K562 (cell line): ENCODE measurements at regions not wholly inside any gene's neighbourhood (a gene's known extent, or its start where the extent isn't known, plus 50 kb on each side); places are given as distances from the start of the nearest gene placed in this dataset.
A peak's percentile ranks its signal among the peaks of the same experiment; 100 is the strongest.

Experiments
- ATAC-seq: fragments of 200-7000 bp; cut with Tn5 transposase; 3 replicates; pipeline ENCODE4 v1.9.1; 2020; ENCODE audit warnings: moderate library complexity
- BruUV-seq: library from RNA; stranded (reverse); fragments of 400-500 nt; replicated peaks from 2 replicates; lab custom pipeline; 2021; lab: Mats Ljungman, UMichigan
- CTCF ChIA-PET: fragments of 300-600 bp; formaldehyde crosslinking; extraction: SDS; loops from one replicate; lab custom pipeline; 2021; ENCODE audit warnings: low intra/inter-chr PET ratio; lab: Yijun Ruan, JAX
- POLR2A ChIA-PET: fragments of 300-600, 350-650 bp; sonication (Branson Sonifier 250); formaldehyde crosslinking; extraction: SDS; loops from one replicate; lab custom pipeline; 2021; ENCODE audit warnings: antibody characterized with exemption, inconsistent platforms; lab: Yijun Ruan, JAX
- DNase-seq, 4 experiments: peaks; one replicate each; pipeline versions ENCODE4 v3.0.0 to v3.0.0-alpha.2; 2011 to 2018; ENCODE audit warnings: low spot score in 3 of 4, mixed read lengths in 3 of 4; ENCODE audit errors: extremely low read depth in 1 of 4
- FAIRE-seq: peaks from 2 replicates; lab custom pipeline; 2011; peaks lifted over from hg19 to GRCh38; lab: Jason Lieb, UNC
- H2AFZ ChIP-seq: 2 replicates; pipeline ENCODE4 v1.6.0; 2011; ENCODE audit warnings: low read depth, low read length, control low read depth, inconsistent platforms
- H3K27ac ChIP-seq: fragments of 200-600 bp; 3 replicates; pipeline ENCODE4 v1.8.0; 2011; ENCODE audit warnings: low read depth, mild to moderate bottlenecking, control low read depth, inconsistent platforms, low read length, moderate library complexity, mixed read lengths; ENCODE audit errors: extremely low read depth
- H3K27me3 ChIP-seq, 2 experiments: fragments of 300-600 bp in 1 of 2; 2 replicates in 1 of 2; 3 replicates in 1 of 2; pipeline versions ENCODE4 v1.6.0 to v1.8.0; 2011; ENCODE audit warnings: inconsistent platforms in 2 of 2, low read length in 2 of 2, mild to moderate bottlenecking in 1 of 2, mixed read lengths in 1 of 2, moderate library complexity in 1 of 2; ENCODE audit not compliant: control insufficient read depth in 2 of 2, insufficient read depth in 2 of 2
- H3K36me3 ChIP-seq: fragments of 300-600 bp; 3 replicates; pipeline ENCODE4 v1.8.0; 2011; ENCODE audit warnings: mild to moderate bottlenecking, low read length, inconsistent platforms; ENCODE audit not compliant: control insufficient read depth, insufficient read depth
- H3K4me1 ChIP-seq, 2 experiments: fragments of 200-600 bp in 1 of 2; replicated peaks in 1 of 2; 2 replicates in 1 of 2; 3 replicates in 1 of 2; pipeline versions ENCODE4 v1.5.1 to v1.8.0; 2011; ENCODE audit warnings: inconsistent platforms in 2 of 2, low read length in 2 of 2, mild to moderate bottlenecking in 1 of 2, mixed read lengths in 1 of 2, moderate library complexity in 1 of 2; ENCODE audit not compliant: control insufficient read depth in 2 of 2, insufficient read depth in 2 of 2
- H3K4me2 ChIP-seq: 2 replicates; pipeline ENCODE4 v1.6.1; 2011; ENCODE audit warnings: low read length, control low read depth, inconsistent platforms, mixed read lengths; ENCODE audit not compliant: insufficient read depth
- H3K4me3 ChIP-seq: fragments of 200-600 bp; sonication (generic), shearing (Covaris generic); 2 replicates; pipeline ENCODE4 v1.5.1; 2016; ENCODE audit warnings: control low read depth, inconsistent platforms
- H3K79me2 ChIP-seq: fragments of 200-600 bp; 3 replicates; pipeline ENCODE4 v1.8.0; 2011; ENCODE audit warnings: low read length, inconsistent platforms; ENCODE audit not compliant: control insufficient read depth, insufficient read depth
- H3K9ac ChIP-seq, 2 experiments: 2 replicates each; pipeline versions ENCODE4 v1.6.0 to v1.6.1; 2011; ENCODE audit warnings: low read depth in 2 of 2, low read length in 2 of 2, control low read depth in 1 of 2, inconsistent platforms in 1 of 2, mild to moderate bottlenecking in 1 of 2, mixed read lengths in 1 of 2; ENCODE audit not compliant: insufficient read depth in 1 of 2
- H3K9me1 ChIP-seq: one replicate; pipeline ENCODE4 v1.6.0; 2011; ENCODE audit warnings: inconsistent platforms, mild to moderate bottlenecking, low read length, moderate library complexity; ENCODE audit not compliant: control insufficient read depth, insufficient read depth
- H3K9me3 ChIP-seq: replicated peaks from 2 replicates; pipeline ENCODE4 v1.5.1; 2011; ENCODE audit warnings: low read depth, low read length, inconsistent platforms; ENCODE audit not compliant: control insufficient read depth, insufficient read depth
- H4K20me1 ChIP-seq: replicated peaks from 2 replicates; pipeline ENCODE4 v1.6.1; 2011; ENCODE audit warnings: low read length, inconsistent platforms, mixed read lengths; ENCODE audit not compliant: control insufficient read depth, insufficient read depth
- ARHGAP35 ChIP-seq: fragments of 450-650 bp; IDR thresholded peaks from 2 replicates; pipeline ENCODE4 v1.6.1; 2018; ENCODE audit not compliant: partially characterized antibody
- CHCHD3 ChIP-seq: fragments of 250-450 bp; sonication (Bioruptor Pico); IDR thresholded peaks from 2 replicates; pipeline ENCODE4 v2.1.2; 2022; ENCODE audit warnings: mild to moderate bottlenecking
- FOSL1 ChIP-seq: fragments of 200-800 bp; sonication (Bioruptor generic); conservative IDR thresholded peaks from 2 replicates; pipeline ENCODE4 v1.6.1; 2016; ENCODE audit warnings: missing genetic modification characterization, missing compliant biosample characterization
- HBP1 ChIP-seq: fragments of 450-650 bp; formaldehyde crosslinking; IDR thresholded peaks from 2 replicates; pipeline ENCODE4 v1.4.0; 2022; ENCODE audit warnings: missing genetic modification characterization
- SIX5 ChIP-seq, 2 experiments: IDR thresholded peaks; 2 replicates each; pipeline ENCODE4 v1.6.1; 2011; ENCODE audit warnings: low read length in 2 of 2, borderline replicate concordance in 1 of 2, low read depth in 1 of 2, mild to moderate bottlenecking in 1 of 2, moderate library complexity in 1 of 2; ENCODE audit not compliant: insufficient read depth in 1 of 2
- ZNF140 ChIP-seq: fragments of 250-450 bp; sonication (Bioruptor Pico); IDR thresholded peaks from 2 replicates; pipeline ENCODE4 v1.8.0; 2021; ENCODE audit warnings: moderate library complexity, mild to moderate bottlenecking, inconsistent platforms
- ZNF431 ChIP-seq: sonication (generic); formaldehyde crosslinking; IDR thresholded peaks from 2 replicates; pipeline ENCODE4 v1.8.0; 2022; ENCODE audit warnings: mild to moderate bottlenecking, missing genetic modification reagents
- WGBS: fragments of 100-300 bp; shearing (Covaris generic); methylation state at CpG from one replicate; pipeline ENCODE4 v1.1.6; 2016; ENCODE audit warnings: low coverage, mixed read lengths; ENCODE audit not compliant: insufficient coverage; ENCODE audit errors: missing lambda C conversion rate; 5-methylcytosine and 5-hydroxymethylcytosine counted together
- in situ Hi-C: fragments of 300-500 bp; cut with MboI; formaldehyde crosslinking; loops from 4 replicates; pipeline ENCODE4 v1.15.0; 2018; ENCODE audit warnings: inconsistent platforms, mixed read lengths
- intact Hi-C: fragments of 100-400 bp; cut with micrococcal nuclease; formaldehyde crosslinking; loops from 2 replicates; pipeline ENCODE4 v1.14.2; 2022

GRCh38 chr6:137699031-137699683, 167.9 kb upstream of the TNFAIP3 start:
- Histone ChIP-seq H3K4me2 (no peak overlapping the region), H3K27ac (no peak overlapping the region), H3K4me3 (no peak overlapping the region), H3K9me1 (no peaks in the 10 kb centered on the region), H3K9ac (no peak overlapping the region), H3K9me3 (no peaks in the 10 kb centered on the region), H2AFZ (no peak overlapping the region), H3K27me3 (peaks cover 17 to 27% of the 10 kb centered on the region in 2 experiments), H4K20me1 (no peaks in the 10 kb centered on the region), H3K36me3 (no peaks in the 10 kb centered on the region), H3K4me1 (no peaks in the 10 kb centered on the region), H3K79me2 (no peaks in the 10 kb centered on the region)
- BruUV-seq = no TSS peak
- intact Hi-C loops (no loop called here), in situ Hi-C loops (no loop called here)
- ATAC-seq = no peak
- POLR2A ChIA-PET = interaction anchor here (0.6 to 0.7 kb wide), 2 partner anchors 316 to 620 kb away, joined by 3 read pairs; no protein-coding TSS in a partner anchor
- CTCF ChIA-PET = no interaction called here
- no peak for FAIRE-seq
- 0 out of 2 replicates have a peak, but pooled peaks have one; percentile 19 for TF ChIP-seq FOSL1 (tag)
- no peak for TF ChIP-seq SIX5 (IDR thresholded peaks at IDR 0.05; ENCODE audit: borderline replicate concordance in 1 of 2, insufficient read depth in 1 of 2, low read depth in 1 of 2, low read length in 2 of 2)
- no peak for TF ChIP-seq HBP1 (CRISPR knock-in tag)
- no peak for TF ChIP-seq CHCHD3
- TF ChIP-seq ARHGAP35 = no peak
- no peak for TF ChIP-seq ZNF140 (CRISPR knock-in tag)
- TF ChIP-seq ZNF431 = no peak
- 1% methylated on average over 5 of the region's 5 CpGs for WGBS
- DNase-seq = no peak
